Ovary (tissue), 3 donors: ENCODE measurements at regions not wholly inside any gene's neighbourhood (a gene's known extent, or its start where the extent isn't known, plus 50 kb on each side); places are given as distances from the start of the nearest gene placed in this dataset.

ENCODE experiments used
- POLR2A ChIP-seq: fragments of 450-650 bp; IDR thresholded peaks from one replicate; pipeline ENCODE4 v1.6.1; 2017; ENCODE audit warnings: antibody characterized with exemption, mild to moderate bottlenecking, moderate library complexity
- TF ChIP-seq, protein P1 (sequence below), 3 donors: fragments of 450-650 bp in 2 of 3; fragments of 200-600 bp in 1 of 3; IDR thresholded peaks; one replicate each; pipeline versions ENCODE4 v1.5.1 to v1.8.0; 2016 to 2022; ENCODE audit warnings: antibody characterized with exemption in 3 of 3, mild to moderate bottlenecking in 1 of 3
- donor health status: DM: no; HTN: no; CAD: no.

DNA sequence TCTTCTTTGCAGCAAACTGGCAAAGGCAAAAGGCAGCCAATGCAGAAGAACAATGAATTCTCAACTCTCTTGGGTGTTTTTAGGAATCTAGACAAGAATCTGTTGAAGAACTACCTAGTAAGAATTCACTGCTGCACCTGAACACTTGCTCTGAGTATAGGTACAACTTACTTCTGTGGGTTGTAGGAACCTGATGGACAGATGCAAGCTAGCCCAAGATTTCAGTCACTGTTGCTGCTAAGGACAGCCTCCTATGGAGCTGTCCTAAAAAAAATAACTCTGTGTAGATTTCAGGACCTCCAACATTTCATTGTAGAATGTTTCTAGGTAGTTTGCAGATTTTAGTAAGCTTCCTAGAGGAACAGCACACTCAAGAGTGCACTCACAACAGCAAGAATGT lies 363.5 kb downstream of the CBLN2 start:
- TF ChIP-seq, protein P1, sequence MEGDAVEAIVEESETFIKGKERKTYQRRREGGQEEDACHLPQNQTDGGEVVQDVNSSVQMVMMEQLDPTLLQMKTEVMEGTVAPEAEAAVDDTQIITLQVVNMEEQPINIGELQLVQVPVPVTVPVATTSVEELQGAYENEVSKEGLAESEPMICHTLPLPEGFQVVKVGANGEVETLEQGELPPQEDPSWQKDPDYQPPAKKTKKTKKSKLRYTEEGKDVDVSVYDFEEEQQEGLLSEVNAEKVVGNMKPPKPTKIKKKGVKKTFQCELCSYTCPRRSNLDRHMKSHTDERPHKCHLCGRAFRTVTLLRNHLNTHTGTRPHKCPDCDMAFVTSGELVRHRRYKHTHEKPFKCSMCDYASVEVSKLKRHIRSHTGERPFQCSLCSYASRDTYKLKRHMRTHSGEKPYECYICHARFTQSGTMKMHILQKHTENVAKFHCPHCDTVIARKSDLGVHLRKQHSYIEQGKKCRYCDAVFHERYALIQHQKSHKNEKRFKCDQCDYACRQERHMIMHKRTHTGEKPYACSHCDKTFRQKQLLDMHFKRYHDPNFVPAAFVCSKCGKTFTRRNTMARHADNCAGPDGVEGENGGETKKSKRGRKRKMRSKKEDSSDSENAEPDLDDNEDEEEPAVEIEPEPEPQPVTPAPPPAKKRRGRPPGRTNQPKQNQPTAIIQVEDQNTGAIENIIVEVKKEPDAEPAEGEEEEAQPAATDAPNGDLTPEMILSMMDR (IDR thresholded peaks at IDR 0.05), result no peak
- no peak for TF ChIP-seq POLR2A
